Non-pigmented ciliary epithelial cell (primary cell): ENCODE measurements at regions not wholly inside any gene's neighbourhood (a gene's known extent, or its start where the extent isn't known, plus 50 kb on each side); places are given as distances from the start of the nearest gene placed in this dataset.
A peak's percentile ranks its signal among the peaks of the same experiment; 100 is the strongest.

Experiments used
- DNase-seq: peaks from one replicate; pipeline ENCODE4 v3.0.0-alpha.2; 2010; ENCODE audit warnings: low read depth

DNA sequence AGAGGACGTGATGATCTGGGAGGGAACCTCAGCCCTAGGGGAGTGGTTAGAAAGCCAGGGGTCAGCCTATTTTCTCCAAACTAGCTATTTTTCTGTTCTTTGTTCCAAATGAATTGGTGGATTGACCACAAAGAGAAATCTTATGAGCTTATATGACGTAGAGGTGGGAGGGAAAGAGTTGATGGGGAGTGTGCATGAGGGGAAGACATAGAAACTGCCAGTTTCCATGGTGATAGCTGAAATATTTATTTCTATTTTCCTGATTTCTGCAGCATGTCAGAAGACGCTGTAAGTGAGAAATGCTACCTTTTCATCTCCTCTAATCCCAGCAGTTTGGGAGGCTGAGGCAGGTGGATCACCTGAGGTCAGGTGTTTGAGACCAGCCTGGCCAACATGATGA is 51.4 kb upstream of the CISTR start:
- DNase-seq = no peak

DNA sequence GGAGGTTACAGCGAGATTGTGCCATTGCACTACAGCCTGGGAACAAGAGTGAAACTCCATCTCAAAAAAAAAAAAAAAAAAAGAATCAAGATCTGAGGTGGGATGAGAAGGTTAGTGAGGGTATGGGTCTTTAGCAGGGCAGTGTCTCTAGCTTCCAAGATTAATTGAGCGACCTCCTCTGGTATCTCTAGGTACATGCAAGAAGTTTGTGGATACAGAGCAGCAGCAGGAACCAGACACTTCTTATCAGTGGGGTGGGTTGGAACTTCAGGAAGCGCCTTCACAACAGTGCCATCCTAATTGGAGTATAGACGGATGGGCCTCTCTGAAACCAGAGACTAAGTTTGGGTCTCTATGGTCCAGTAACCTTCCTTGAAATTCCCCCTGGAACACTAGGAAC is 51.9 kb upstream of the CISTR start:
- no peak for DNase-seq

DNA sequence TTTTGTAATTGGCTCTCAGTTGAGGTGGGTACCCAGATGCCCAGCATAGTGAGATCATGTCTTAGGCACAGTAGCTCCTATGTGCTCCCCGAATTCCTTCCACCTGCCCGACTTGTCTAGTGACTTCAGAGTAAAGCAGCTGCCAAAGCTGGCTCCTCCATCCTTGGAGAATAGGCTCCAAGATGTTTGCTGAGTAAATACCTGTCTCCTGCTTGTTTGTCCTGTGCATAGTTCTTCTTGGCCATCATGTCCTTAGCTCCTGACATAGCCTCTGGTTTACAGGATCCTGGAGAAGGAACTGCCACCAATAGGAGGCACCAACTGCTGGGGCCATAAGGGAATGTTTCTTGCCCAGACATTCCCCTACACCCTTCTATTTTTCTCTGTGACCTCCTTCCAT is 52.6 kb upstream of the CISTR start:
- no peak for DNase-seq

DNA sequence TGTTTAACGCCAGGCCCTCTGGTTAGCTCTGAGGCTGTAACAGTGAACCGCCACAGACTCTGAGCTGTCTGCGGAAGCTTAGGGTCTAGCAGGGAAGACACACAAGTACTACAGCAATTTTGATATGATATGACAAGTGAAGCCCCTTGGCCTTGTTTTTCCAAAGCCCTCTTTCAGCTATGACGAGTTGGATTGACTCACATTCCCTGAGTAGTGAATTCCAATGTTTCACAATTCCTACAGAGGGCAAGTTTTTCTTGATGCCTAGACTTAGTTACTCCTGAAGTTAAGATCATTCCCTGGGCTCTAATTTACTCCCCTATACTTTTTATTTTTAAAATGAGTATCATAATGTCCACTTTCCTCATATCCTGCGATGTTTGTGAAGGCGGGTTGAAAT is 53.3 kb upstream of the CISTR start:
- no peak for DNase-seq

DNA sequence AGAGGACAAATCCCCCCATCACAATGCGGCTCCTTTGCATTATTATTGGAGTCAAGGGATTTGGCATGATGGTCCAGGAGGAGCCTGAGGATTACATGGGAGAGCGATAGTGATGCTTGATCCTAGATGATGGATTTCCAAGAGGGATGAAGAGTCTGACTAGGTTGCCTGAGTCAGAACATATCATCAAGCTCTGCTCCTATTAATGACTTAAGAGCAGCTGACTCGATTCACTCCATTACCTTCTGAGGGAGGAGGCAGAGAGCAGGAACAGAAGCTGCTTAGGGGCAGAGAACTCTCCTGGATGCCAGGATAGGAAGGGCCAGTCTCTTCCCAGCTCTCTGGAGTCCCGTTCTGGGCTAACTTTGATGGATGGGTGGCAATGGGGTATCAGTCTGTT is 54.0 kb upstream of the CISTR start:
- no peak for DNase-seq

DNA sequence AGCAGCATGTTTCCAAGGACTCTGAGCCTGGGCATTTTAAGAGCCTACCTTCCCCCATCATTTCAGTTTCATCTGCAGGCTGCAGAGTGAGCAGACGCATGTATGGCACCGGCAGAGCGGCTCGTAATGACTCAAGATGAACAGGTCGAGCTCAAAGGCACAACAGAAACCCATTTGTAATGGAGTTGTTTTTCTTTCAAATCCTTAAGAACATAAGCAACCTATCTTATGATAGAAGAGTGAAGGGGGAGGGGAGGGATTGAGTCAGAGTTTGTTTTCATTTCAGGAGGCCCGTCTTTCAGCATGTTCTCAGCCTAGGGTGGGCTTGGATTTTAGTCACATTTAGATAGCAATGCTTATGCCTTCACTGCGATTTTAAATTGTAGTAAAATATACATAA is 54.9 kb upstream of the CISTR start:
- peak; percentile 35 for DNase-seq

GRCh38 chr12:53807322-53807860 is 55.6 kb upstream of the CISTR start:
- no peak for DNase-seq

DNA sequence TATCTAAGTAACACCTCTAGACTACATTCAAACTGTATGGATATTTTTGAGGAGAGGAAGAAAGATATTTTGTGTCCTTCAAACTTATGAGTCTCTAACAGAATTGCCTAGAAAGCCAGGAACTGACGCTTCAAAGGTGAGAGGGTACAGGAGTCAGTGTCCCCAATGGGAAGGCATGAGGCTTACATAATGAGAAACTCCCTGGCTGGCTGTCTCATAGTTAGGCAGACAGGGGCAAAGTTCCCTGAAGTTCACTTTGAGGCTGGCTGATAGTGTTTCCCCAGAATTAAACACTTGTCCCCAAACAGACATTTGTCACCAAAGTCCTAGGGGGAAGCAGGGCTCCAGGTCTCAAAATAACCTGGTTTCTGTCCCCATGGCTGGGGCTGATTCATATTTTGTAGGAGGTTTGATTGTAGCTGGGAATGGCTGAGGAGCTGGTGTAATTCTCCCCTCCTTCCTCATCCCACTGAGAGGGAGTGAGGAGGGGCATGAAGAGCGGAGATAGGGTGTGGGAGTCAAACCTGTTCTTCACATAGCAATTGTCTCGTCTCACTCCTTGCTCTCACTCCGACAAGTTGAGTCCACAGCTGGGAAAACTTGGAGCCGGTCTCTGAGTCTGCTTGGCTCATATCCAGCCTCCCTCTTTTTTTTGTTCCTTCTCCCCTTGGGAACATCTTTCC is 56.4 kb upstream of the CISTR start:
- DNase-seq = no peak

DNA sequence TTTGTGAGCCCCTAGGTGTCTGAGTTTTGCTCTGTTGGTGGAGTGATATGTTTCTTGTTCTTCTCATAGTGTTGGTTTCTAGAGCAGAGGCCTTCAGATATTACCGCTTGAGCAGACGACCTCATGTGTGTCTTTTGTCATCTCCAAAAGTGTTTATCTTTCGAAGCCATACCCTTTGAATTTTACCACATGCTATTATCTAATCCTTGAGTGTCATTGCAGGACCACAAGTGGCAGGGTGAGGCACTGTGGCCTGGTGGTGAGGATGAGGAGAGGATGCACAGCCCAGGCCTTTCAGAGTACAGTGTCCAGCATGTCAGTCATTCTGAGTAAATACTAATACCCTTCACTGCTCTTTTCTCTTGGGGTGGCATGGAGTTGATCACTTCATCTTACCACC is 57.2 kb upstream of the CISTR start:
- DNase-seq = no peak

- DNase-seq = no peak
Observed at GRCh38 chr12:53810950-53811349, 59.2 kb upstream of the CISTR start.

DNA sequence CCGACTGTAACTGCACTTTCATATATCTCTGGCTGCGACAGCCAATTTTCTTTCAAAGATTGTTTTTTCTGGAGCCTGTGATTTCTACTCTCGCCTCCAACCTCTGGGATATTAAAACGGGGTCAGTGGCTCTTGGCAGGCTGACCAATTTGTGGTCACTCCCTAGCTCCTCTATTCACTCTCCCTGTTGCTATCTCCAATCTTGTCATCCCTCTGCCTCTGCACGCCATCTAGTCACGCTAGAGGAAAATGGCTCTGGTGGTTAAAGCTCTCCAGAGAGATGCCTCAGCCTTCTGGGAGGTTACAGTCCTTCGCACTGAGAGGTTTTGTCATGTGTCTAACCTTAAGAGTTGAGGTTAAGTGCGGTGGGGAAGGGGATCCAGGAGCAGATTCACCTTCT is 59.8 kb upstream of the CISTR start:
- DNase-seq = no peak

DNA sequence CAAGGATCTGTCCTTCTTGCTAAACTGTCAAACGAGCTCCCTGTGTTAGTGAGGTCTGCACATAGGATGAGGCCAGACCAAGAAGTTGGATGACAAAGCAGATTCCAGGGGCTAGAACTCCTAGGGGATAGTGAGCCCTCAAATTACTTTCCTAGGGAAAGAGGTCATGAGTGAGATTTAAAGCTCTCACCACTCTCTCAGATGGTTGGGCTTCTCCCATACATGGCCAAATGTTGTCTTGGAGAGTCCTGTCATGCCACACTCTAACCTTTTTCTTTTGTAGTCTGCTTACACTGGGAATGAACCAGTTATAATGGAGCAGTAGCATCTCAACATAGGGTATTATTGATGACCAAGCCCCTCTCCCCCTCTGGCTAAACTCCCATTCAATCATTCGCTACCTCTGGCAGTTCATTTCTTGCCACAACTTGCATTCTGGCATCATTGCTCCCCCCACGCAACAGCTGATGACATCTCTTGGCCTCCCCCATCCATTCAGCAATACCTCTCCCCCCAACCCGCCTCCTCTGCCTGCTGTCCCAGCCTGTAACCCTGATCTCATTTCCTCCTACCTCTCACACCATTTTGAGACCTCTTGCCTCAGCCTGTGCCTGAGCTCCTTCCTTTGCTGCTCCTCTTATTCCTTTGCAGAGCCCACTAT is 64.7 kb upstream of the CISTR start:
- DNase-seq = no peak

GRCh38 chr12:53817021-53817389 is 65.2 kb upstream of the CISTR start:
- DNase-seq = no peak

DNA sequence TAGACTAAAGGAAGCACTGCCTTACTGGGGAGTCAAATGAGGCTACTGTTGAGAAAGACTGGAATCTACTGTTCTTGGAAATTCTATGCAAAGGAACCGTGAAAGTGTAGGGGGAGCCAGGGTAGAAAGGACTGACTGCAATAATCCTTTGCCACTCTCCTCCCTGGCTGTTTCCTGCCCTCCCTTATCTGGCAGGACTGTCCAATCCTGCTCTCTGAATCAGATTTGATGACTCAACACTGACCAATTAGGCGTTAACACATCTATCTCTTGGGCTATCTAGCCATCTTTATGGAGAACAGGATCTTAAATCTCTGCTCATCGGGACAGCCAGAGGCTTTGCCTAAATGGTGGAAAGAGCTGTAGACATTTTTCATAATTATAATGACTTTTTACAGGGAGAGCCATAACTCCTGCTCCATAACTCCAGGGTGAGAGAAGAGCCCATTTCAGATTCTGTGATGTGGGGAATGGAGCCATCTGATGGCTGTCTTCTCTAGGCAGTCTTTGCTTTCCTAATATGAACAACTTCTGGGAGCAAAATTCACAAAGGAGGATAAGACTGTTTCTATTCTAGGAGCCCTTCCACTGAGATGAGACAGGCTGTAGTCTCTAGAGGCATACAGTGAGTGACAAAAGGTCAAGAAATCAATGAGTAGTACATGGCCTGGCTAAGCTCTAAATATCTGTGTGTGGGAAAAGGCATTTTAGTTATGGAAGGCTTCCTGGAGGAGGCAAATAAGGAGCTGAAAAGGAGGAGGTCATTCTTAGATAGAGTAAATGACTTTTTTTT is 68.9 kb upstream of the CISTR start:
- DNase-seq = no peak

- DNase-seq = no peak
Observed at GRCh38 chr12:53824001-53824712, 72.4 kb upstream of the CISTR start.

- DNase-seq = no peak
Observed at GRCh38 chr12:53825246-53826081, 73.7 kb upstream of the CISTR start.

DNA sequence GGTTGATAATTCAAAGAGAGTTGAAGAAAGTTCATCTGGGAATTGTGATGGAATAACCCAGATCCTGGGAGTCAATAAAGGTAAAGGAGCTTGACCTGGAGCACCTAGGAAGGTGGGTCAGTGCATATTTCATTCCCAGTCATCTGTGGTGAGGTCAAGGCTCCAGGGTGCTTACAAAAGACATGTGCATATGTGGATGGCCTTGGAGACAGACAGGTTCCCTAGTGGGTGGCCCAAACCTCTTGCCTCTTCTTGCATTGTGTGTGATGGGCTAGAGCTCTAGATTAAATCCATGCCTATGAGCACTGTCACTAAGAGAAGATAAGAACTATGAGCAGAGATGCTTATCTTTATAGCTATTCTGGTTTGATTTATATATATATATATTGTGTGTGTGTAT is 75.5 kb upstream of the CISTR start:
- no peak for DNase-seq

DNA sequence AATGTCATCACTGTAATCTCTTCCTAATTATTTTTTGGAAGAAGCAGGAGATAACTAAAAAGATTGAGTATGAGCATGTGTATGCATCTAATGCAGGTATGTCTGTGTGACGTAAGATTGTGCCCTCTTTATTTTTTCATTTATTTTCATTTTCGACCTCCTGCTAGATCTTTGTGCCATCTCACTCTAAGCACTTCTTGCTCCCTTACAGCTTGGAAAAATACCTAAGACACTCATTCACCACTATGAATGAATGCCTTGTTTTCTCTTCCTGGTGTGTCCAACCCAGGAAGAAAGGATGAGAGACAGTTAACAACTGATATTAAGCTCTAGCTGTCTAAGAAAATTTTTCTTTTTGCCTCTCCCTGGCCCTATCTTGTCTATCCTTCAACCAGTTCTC is 76.8 kb upstream of the CISTR start:
- DNase-seq = no peak

DNA sequence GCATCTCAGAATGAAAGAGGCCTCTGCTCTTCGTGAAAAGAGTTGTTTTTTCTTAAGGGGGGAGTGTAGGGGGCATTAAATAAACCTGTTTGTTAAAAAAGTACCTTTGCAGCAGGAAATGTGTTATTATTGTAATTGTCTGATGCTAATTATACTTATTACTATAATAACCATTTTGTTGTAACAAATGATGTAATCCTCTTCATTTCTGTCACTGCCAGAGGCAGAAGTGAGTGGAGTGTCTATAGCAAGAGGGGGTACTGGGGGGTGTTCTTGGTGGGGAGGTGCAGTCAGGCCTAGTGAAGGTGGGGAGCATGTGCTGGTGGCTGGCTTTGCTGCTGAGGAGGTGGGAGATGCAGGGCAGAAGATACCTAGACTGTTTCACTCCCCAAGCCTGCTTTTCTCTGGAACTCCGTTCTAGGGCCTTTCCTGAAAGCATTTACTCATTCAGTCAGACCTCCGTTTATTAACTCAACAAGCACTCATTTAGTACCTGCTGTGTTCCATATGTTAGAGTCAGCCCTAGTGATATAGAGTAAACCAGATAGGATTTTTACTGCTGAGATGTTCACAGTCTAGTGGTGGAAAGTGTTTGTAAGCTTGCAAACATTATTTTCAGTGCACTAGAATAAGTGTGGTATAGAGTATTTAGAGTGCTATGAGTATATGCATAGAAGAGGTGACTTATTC is 77.5 kb upstream of the CISTR start:
- no peak for DNase-seq

- DNase-seq = no peak
Observed at GRCh38 chr12:53830631-53831030, 78.9 kb upstream of the CISTR start.

GRCh38 chr12:53836119-53836655 is 84.4 kb upstream of the CISTR start:
- DNase-seq = no peak
